GM11168 (cell line): ENCODE measurements at regions not wholly inside any gene's neighbourhood (a gene's known extent, or its start where the extent isn't known, plus 50 kb on each side); places are given as distances from the start of the nearest gene placed in this dataset.

Experiments
- in situ Hi-C: fragments of 300-500 bp; cut with MboI; formaldehyde crosslinking; loops from one replicate; pipeline ENCODE4 v1.12.0; 2022; ENCODE audit warnings: low sequenced_read_pairs; ENCODE audit not compliant: unreplicated experiment

DNA sequence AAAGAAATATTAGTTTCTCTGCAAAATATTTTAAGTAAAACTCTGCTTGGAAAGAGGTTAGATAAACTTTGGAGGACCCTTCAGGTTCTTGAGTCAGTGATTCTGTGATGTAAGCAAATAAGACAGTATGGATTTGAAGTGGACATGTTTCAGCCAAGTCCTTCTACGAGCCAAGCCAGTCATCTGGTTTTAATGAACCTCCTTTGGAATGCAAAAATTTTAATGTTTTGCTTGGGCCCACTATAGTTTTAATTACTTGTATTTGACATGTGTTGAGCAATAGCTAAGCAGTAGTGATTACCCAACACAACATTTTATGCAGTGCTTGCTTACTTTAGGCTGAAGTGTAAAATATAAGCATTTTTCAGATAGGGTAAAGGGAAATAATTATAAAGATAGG, 296.3 kb upstream of the SEMA3D start:
- in situ Hi-C loops: no loop called here

DNA sequence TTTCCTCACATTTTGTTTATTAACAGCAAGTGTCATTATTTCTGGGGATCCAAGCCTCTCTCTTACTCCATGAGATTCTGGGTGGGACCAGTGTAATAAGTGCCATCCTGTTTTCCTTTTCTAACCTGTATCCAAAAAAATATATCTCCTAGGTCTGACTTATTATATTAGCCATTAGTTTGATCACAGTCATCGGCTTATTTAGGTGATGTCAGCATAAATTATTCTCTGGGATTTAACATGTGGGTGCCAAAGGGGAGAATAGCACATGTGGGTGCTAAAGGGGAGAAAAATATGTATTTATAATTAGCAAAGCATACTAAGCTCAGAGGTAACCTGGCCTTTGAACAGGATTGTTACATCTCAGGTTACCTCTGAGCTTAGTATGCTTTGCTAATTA, 293.8 kb upstream of the SEMA3D start:
- in situ Hi-C loops: no loop called here

DNA sequence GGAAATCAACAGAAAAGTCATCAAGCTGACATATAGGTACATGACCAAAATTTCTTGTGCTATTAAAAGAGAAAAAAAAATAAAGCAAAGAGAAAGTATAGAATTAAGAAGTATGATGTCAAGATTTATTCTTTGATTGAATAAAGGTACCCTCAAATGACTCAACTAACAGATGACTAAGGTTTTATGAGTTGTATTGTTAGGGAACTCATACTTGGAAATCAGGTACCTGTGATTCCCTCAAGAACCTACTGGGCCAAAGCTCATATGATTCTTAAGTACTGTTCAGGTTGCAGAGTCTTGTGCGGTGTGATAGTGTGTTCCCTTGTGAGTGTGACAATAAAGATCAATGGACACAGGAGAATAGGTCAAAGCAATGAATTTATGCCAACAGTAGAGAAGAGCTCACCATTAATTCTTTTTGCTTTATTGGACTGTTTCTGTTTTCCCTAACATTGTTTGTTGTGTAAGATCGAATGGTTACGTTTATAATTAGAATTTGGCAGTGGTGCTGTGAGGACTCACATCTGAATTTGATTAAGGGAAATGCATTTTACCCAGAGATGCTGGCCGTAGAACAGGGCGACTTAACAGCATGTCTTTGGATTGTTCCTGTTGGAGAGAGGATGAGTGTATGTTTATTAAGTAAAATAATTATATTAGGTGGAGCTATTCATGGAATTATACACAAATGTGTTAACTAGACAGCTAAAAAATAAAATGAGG, 293.2 kb upstream of the SEMA3D start:
- in situ Hi-C loops: no loop called here

DNA sequence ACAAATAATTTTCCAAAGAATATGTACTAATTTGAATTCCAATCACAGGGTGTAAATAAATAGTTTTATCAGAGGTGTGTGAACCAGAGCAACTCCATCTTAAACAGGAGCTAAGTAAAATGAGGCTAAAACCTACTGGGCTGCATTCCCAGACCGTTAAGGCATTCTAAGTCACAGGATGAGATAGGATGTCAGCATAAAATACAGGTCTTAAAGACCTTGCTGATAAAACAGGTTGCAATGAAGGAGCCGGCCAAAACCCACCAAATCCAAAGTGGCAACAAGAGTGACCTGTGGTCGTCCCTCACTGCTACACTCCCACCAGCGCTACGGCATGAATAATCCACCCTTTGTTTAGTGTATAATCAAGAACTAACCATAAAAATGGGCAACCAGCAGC, 291.7 kb upstream of the SEMA3D start:
- in situ Hi-C loops: no loop called here

GRCh38 chr7:85475476-85475875, 288.6 kb upstream of the SEMA3D start:
- in situ Hi-C loops: no loop called here

DNA sequence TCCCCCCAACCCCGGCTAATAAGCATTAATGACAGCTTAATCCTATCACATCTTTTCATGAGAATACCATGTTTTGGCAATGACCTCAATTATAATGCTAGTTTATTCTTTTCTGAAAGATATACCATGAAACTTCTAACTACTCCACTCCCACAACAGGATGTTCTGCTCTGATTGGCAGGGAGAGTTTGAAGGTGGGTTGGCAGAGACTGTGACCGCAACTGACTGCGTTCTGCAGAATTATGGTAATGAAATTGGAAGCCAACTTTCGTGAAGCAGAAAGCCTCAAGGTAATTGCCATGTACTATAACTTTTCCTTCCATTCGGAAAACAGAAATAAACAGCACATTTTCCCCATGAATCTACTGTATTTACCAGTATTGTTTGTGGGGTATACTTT, 288.2 kb upstream of the SEMA3D start:
- in situ Hi-C loops: no loop called here

DNA sequence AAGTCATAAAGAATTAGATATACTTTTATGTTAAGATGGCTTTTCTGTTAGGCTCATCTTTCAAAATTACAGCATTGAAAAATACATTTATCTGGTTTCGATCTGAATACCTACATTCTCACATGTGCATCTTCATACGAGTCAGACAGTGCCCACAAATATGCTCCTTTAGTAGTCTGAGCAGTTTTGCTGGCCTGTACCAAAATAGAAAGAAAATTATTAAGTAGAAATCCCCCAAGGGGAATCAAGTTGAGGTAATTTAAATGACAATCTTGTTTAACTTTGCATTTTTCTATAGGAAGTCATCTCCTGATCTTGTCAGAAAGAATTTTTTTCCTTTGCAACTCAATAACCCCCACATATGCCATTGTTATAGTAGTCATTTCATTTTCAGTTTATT, 287.4 kb upstream of the SEMA3D start:
- in situ Hi-C loops: no loop called here

- in situ Hi-C loops: no loop called here
Measured at GRCh38 chr7:85471740-85472139, 284.9 kb upstream of the SEMA3D start.

DNA sequence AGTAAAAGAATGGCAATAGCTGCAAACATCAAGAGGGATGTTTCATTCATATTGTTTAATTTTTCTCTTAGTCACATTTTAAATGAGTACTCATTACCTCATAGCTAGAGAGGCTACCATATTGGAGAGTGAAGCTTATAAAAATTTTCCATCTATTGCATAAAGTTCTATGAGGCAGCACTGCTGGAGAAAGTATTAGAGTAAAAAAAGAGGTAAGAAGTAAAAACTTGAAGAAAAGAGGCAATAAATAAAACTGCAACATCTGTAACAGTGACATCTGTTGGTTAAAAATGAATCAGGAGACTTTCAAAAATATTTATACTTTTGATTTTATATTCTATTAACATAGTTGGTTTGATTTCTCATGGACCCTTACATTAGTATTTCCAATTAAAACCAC, 284.5 kb upstream of the SEMA3D start:
- in situ Hi-C loops: no loop called here

DNA sequence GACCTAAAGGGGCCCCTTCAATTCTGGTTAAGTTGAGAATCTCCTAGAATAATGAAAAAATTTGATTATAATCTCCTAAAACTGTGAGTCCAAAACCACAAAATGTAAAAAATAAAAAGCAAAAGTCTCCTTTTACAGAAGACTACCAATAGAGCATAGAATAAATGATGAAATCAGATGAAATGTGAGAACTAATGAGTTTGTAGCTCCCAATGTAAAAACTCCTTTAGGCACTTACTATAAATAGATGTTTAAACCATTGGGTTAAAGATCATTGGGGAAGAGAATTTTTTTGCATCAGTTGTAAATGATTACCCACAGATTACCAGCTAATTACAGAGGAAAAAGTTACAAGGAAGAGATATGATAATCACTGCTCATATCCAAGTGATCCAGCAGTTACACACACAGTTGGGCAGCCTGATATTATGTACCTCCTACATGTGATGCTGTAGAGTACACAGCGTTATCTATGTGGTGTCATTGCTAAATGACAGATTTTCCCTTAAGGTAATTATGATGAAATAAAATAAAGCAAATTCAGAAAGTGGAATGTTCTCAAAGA, 282.7 kb upstream of the SEMA3D start:
- in situ Hi-C loops: no loop called here

- in situ Hi-C loops: no loop called here
Measured at GRCh38 chr7:85464042-85464651, 277.3 kb upstream of the SEMA3D start.

GRCh38 chr7:85462671-85463070, 275.8 kb upstream of the SEMA3D start:
- in situ Hi-C loops: no loop called here

GRCh38 chr7:85457911-85458310, 271.1 kb upstream of the SEMA3D start:
- in situ Hi-C loops: no loop called here

DNA sequence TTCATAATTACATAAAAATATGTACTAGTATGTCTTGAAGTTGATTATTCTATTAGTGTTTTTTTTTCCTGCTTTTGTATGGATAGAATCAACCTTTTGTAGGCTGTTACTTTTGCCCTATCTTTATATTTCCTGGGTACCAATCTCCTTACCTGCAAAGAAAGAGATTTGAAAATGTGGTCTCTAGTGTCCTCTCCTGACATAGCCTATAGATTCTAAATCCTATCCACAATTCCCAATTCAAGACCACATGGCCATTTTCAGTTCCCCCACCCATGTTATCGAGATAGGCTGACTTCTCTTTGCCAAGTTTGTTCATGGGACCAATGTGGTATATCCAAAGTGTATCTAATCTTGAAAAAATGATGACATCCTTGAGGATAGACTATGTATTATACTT, 269.4 kb upstream of the SEMA3D start:
- in situ Hi-C loops: no loop called here

- in situ Hi-C loops: no loop called here
Measured at GRCh38 chr7:85454904-85455303, 268.0 kb upstream of the SEMA3D start.

DNA sequence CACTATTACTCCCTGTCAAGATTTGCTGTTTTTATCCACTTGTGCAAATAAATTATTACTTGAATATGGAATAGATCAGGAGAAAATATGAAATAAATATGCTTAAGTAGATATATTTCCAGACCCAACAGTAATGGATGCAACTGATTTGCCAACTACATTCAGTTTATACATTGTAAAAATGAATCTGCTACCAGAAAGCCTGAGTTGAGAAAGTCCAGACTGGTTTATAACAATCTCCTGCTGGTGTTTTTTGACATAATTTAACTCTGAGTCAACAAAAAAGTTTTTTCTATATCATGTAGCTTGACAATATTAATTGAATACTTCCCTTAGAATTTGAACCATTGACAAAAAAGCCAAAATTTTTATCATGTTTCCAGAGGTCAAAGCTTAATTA, 265.8 kb upstream of the SEMA3D start:
- in situ Hi-C loops: no loop called here

GRCh38 chr7:85449478-85449877, 262.6 kb upstream of the SEMA3D start:
- in situ Hi-C loops: no loop called here

DNA sequence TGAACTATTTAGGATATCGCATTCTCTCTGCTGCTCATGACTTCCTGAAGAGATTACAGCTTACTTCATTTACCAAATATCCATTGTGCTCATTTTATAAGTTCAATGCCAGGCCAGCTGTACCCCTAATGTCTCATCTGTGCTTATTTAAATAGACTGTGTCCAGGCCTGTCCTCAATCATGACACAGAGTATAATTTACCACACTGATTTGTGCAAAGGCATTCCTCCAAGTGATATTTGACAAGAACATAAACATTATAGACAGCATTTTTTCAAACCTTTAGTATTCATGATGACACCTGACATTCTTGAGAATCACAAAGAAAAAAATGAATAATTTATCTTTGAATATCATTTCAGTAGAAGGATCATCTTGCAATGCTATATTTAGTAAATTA, 260.1 kb upstream of the SEMA3D start:
- in situ Hi-C loops: no loop called here

GRCh38 chr7:85426487-85426960, 239.7 kb upstream of the SEMA3D start:
- in situ Hi-C loops: no loop called here

GRCh38 chr7:85424298-85424697, 237.4 kb upstream of the SEMA3D start:
- in situ Hi-C loops: no loop called here

GRCh38 chr7:85423209-85423895, 236.5 kb upstream of the SEMA3D start:
- in situ Hi-C loops: no loop called here
